ENCODE measurements at regions not wholly inside any gene's neighbourhood (a gene's known extent, or its start where the extent isn't known, plus 50 kb on each side); places are given as distances from the start of the nearest gene placed in this dataset.

DNA sequence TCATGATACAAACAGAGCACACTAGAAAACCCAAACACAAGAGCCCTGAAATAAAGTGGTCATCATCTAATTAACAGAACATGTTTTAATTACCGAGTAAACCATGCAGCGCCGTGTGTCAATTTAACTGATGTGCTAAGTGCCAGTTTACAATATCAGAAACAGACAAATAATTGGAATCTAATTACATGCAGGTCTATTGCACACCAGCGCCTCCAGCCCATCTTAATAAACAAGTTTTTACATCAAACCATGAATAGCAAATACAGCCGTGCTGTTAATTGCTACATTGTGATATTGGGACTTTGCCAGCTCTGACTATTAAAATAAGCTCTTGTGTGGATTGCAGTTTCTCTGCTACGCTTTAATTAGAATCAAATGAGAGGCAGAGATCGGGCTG, 510.2 kb upstream of the MDFIC2 start:
- H3K27ac ChIP-seq (ENCODE audit: low read depth, low read length), result no peak overlapping the region
- no peaks in the 10 kb centered on the region for H3K27me3 ChIP-seq (ENCODE audit: control insufficient read depth in 5 of 5, insufficient read depth in 4 of 5, low read length in 5 of 5)
- no peak overlapping the region for H3K4me3 ChIP-seq (ENCODE audit: low read depth in 1 of 5, low read length in 5 of 5)
- no peaks in the 10 kb centered on the region for H3K36me3 ChIP-seq (ENCODE audit: control insufficient read depth in 5 of 5, insufficient read depth in 5 of 5, low read length in 5 of 5)
- H3K9me3 ChIP-seq (ENCODE audit: control insufficient read depth in 5 of 5, low read length in 5 of 5), result no peaks in the 10 kb centered on the region
- H3K4me1 ChIP-seq (ENCODE audit: control insufficient read depth in 5 of 5, insufficient read depth in 5 of 5, low read length in 5 of 5), result peaks cover 0 to 16% (median 5%) of the 10 kb centered on the region in 5 donors
- no peak overlapping the region for H3K9ac ChIP-seq (ENCODE audit: low read length in 5 of 5)

DNA sequence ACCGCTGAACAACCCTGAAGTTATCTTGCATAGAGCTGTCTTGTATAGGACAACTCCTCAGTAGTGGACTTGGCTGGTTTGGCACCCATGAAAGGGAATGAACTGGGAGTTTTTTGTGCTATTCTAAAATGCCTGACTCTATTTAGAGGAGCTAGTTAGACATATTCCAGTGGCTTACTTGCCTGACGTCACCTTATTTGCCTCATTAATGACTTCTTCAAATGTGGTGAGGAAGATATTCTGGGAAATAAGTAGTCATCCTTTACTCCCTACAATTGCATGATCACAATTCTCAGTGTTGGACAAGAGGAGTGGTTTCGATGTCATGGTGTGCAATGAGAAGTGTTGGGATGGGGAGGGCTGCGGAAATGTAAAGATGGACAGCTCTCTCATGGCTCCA, 509.2 kb upstream of the MDFIC2 start:
- Histone ChIP-seq H3K27me3 (ENCODE audit: control insufficient read depth in 5 of 5, insufficient read depth in 4 of 5, low read length in 5 of 5) (no peaks in the 10 kb centered on the region), H3K36me3 (ENCODE audit: control insufficient read depth in 5 of 5, insufficient read depth in 5 of 5, low read length in 5 of 5) (no peaks in the 10 kb centered on the region), H3K27ac (ENCODE audit: low read depth, low read length) (no peak overlapping the region), H3K4me1 (ENCODE audit: control insufficient read depth in 5 of 5, insufficient read depth in 5 of 5, low read length in 5 of 5) (peaks cover 0 to 16% (median 5%) of the 10 kb centered on the region in 5 donors), H3K9ac (ENCODE audit: low read length in 5 of 5) (no peak overlapping the region), H3K4me3 (ENCODE audit: low read depth in 1 of 5, low read length in 5 of 5) (no peak overlapping the region), H3K9me3 (ENCODE audit: control insufficient read depth in 5 of 5, low read length in 5 of 5) (peaks cover 0 to 3% (median 1%) of the 10 kb centered on the region in 5 donors)

DNA sequence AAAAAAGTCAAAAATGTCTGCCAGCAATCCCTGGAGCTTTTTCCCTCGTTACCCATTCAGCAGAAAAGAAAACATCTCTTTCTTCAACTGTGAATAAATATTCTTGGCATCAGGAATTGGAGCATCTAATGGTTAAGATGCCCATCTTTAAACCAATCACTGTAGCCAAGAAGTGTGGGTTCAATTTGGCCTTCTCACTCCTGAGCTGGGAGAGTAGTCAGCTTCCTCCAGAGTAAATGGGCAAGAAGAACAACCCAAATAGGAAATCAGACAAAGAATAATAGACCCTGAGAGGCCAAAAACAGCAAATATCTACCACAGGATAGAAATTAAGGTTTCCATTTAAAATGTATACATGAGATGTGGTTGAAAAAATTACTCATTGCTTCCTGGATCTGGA, 508.0 kb upstream of the MDFIC2 start:
- no peak overlapping the region for H3K4me3 ChIP-seq (ENCODE audit: low read depth in 1 of 5, low read length in 5 of 5)
- no peak overlapping the region for H3K27ac ChIP-seq (ENCODE audit: low read depth, low read length)
- H3K9me3 ChIP-seq (ENCODE audit: control insufficient read depth in 5 of 5, low read length in 5 of 5), result peaks cover 0 to 5% (median 5%) of the 10 kb centered on the region in 5 donors
- H3K4me1 ChIP-seq (ENCODE audit: control insufficient read depth in 5 of 5, insufficient read depth in 5 of 5, low read length in 5 of 5), result peaks cover 0 to 16% (median 5%) of the 10 kb centered on the region in 5 donors
- H3K9ac ChIP-seq (ENCODE audit: low read length in 5 of 5), result no peak overlapping the region
- no peaks in the 10 kb centered on the region for H3K36me3 ChIP-seq (ENCODE audit: control insufficient read depth in 5 of 5, insufficient read depth in 5 of 5, low read length in 5 of 5)
- no peaks in the 10 kb centered on the region for H3K27me3 ChIP-seq (ENCODE audit: control insufficient read depth in 5 of 5, insufficient read depth in 4 of 5, low read length in 5 of 5)

DNA sequence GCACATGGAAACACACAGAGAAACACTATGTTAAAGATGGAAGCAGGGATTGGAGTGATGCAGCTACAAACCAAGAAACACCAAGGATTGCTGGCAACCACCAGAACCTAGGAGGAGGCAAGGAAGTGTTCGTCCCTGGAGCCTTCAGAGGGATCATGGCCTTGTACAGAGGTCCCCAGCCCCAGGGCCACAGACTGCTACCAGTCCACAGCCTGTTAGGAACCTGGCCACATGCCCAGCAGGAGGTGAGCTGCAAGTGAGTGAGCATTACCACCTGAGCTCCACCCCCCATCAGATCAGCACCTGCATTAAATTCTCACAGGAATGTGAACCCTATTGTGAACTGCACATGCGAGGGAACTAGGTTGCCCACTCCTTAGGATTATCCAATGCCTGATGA, 505.7 kb upstream of the MDFIC2 start:
- H3K27me3 ChIP-seq (ENCODE audit: control insufficient read depth in 5 of 5, insufficient read depth in 4 of 5, low read length in 5 of 5), result no peaks in the 10 kb centered on the region
- H3K4me1 ChIP-seq (ENCODE audit: control insufficient read depth in 5 of 5, insufficient read depth in 5 of 5, low read length in 5 of 5), result peaks cover 0 to 15% (median 0%) of the 10 kb centered on the region in 5 donors
- no peaks in the 10 kb centered on the region for H3K36me3 ChIP-seq (ENCODE audit: control insufficient read depth in 5 of 5, insufficient read depth in 5 of 5, low read length in 5 of 5)
- peaks cover 0 to 5% (median 5%) of the 10 kb centered on the region in 5 donors for H3K9me3 ChIP-seq (ENCODE audit: control insufficient read depth in 5 of 5, low read length in 5 of 5)
- H3K4me3 ChIP-seq (ENCODE audit: low read depth in 1 of 5, low read length in 5 of 5), result no peak overlapping the region
- H3K27ac ChIP-seq (ENCODE audit: low read depth, low read length), result no peak overlapping the region
- H3K9ac ChIP-seq (ENCODE audit: low read length in 5 of 5), result no peak overlapping the region

DNA sequence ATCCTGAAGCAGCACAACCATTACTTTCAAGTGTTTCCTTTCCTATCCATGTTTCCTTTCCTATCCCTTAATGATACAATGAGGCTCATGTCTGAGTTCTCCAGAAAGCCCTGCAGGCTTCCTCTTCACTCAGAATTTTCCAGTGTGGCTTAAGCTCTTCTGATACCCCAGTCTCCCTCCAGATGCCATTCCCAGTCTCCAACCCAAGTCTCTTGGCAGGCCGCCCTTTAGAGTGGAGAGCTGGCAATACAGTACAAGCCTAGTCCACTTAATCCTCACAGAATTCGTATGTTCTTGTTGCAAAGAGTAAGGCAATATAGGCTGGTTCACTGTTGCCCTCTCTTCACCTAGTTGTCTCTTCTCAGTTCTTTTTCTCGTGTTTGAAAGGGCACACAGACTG, 503.9 kb upstream of the MDFIC2 start:
- Histone ChIP-seq H3K27ac (ENCODE audit: low read depth, low read length) (no peak overlapping the region), H3K4me3 (ENCODE audit: low read depth in 1 of 5, low read length in 5 of 5) (no peak overlapping the region), H3K9ac (ENCODE audit: low read length in 5 of 5) (no peak overlapping the region), H3K4me1 (ENCODE audit: control insufficient read depth in 5 of 5, insufficient read depth in 5 of 5, low read length in 5 of 5) (peaks cover 0 to 31% (median 5%) of the 10 kb centered on the region in 5 donors), H3K36me3 (ENCODE audit: control insufficient read depth in 5 of 5, insufficient read depth in 5 of 5, low read length in 5 of 5) (no peaks in the 10 kb centered on the region), H3K9me3 (ENCODE audit: control insufficient read depth in 5 of 5, low read length in 5 of 5) (peaks cover 0 to 5% (median 5%) of the 10 kb centered on the region in 5 donors), H3K27me3 (ENCODE audit: control insufficient read depth in 5 of 5, insufficient read depth in 4 of 5, low read length in 5 of 5) (no peaks in the 10 kb centered on the region)

DNA sequence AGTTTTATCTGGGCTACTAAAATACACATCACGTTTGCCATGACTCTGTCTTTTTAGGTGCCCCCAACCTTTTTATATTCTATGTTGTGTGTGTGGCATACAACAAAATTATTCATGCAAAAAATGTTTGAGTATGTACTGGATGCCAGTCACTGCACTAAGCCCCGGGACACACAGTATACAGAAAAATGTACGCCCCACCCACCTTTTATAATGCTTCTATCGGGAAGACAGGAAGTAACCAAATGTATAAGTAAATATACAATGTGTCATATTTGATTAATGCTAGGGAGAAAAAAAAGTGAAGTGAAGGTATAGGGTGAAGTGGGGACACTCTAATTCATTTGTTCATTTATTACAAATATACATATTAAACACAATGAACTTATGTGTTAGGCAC, 503.4 kb upstream of the MDFIC2 start:
- no peaks in the 10 kb centered on the region for H3K36me3 ChIP-seq (ENCODE audit: control insufficient read depth in 5 of 5, insufficient read depth in 5 of 5, low read length in 5 of 5)
- H3K4me3 ChIP-seq (ENCODE audit: low read depth in 1 of 5, low read length in 5 of 5), result no peak overlapping the region
- no peak overlapping the region for H3K9ac ChIP-seq (ENCODE audit: low read length in 5 of 5)
- peaks cover 0 to 5% (median 5%) of the 10 kb centered on the region in 5 donors for H3K9me3 ChIP-seq (ENCODE audit: control insufficient read depth in 5 of 5, low read length in 5 of 5)
- no peak overlapping the region for H3K27ac ChIP-seq (ENCODE audit: low read depth, low read length)
- H3K27me3 ChIP-seq (ENCODE audit: control insufficient read depth in 5 of 5, insufficient read depth in 4 of 5, low read length in 5 of 5), result no peaks in the 10 kb centered on the region
- H3K4me1 ChIP-seq (ENCODE audit: control insufficient read depth in 5 of 5, insufficient read depth in 5 of 5, low read length in 5 of 5), result peaks cover 0 to 31% (median 5%) of the 10 kb centered on the region in 5 donors

DNA sequence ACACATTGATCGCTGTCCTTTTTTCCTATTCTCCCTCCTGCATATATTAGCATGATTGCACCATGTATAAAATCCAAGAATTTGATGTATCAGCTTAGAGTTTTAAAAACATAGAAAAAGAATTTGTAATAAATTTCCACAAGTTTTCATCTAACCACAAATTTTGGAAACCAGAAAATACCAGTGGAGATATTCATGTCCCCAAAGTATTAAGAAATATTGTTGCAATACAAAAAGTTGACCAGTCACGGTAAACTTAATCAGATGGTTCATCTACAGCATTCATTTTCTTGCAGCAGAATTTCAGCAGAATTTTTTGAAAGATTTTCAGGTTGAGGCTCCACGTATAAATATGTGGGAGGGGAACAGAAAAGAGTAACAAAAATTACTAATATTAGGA, 500.9 kb upstream of the MDFIC2 start:
- Histone ChIP-seq H3K9me3 (ENCODE audit: control insufficient read depth in 5 of 5, low read length in 5 of 5) (peaks cover 0 to 5% (median 5%) of the 10 kb centered on the region in 5 donors), H3K4me1 (ENCODE audit: control insufficient read depth in 5 of 5, insufficient read depth in 5 of 5, low read length in 5 of 5) (peaks cover 0 to 31% (median 5%) of the 10 kb centered on the region in 5 donors), H3K4me3 (ENCODE audit: low read depth in 1 of 5, low read length in 5 of 5) (no peak overlapping the region), H3K9ac (ENCODE audit: low read length in 5 of 5) (no peak overlapping the region), H3K36me3 (ENCODE audit: control insufficient read depth in 5 of 5, insufficient read depth in 5 of 5, low read length in 5 of 5) (no peaks in the 10 kb centered on the region), H3K27ac (ENCODE audit: low read depth, low read length) (no peak overlapping the region), H3K27me3 (ENCODE audit: control insufficient read depth in 5 of 5, insufficient read depth in 4 of 5, low read length in 5 of 5) (no peaks in the 10 kb centered on the region)

DNA sequence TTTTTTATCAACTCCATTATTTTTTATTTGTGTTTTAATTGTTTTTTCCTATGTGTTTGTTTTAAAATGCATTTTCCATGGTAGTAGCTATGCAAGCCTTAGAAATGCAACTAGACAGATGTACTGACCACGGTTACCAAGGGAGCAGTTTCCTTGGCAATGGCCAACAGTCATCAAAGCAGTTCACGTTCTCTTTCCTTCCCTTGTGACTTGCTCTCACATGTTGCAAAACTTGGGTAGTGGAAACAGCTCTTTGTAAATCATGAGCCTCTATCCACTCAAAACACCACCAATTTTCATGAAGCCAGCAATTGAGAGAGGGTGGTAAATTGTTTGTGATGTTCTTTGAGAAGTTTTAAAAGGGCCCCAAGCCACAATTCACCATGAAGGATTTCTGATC, 499.4 kb upstream of the MDFIC2 start:
- Histone ChIP-seq H3K4me1 (ENCODE audit: control insufficient read depth in 5 of 5, insufficient read depth in 5 of 5, low read length in 5 of 5) (peaks cover 0 to 31% (median 5%) of the 10 kb centered on the region in 5 donors), H3K36me3 (ENCODE audit: control insufficient read depth in 5 of 5, insufficient read depth in 5 of 5, low read length in 5 of 5) (no peaks in the 10 kb centered on the region), H3K27me3 (ENCODE audit: control insufficient read depth in 5 of 5, insufficient read depth in 4 of 5, low read length in 5 of 5) (no peaks in the 10 kb centered on the region)

DNA sequence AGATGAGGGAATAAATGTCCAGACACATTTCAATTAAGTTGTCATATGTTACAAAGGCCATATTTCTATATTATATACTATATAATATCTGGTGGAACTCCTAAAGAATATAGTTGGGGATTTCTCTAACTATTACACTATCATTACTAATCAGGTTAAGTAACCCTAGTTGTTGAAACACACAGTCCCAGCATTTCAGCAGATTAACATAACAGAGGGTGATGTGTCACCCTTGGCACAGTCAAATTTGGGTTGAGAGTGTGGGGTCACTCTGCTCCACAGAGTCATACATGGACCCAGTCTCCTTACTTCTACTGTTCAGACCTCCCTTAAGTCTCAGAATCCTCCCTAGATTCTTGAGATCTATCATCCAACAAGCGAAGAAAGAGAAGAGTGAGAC, 496.4 kb upstream of the MDFIC2 start:
- no peak overlapping the region for H3K27ac ChIP-seq (ENCODE audit: low read depth, low read length)
- H3K4me3 ChIP-seq (ENCODE audit: low read depth in 1 of 5, low read length in 5 of 5), result no peak overlapping the region
- H3K4me1 ChIP-seq (ENCODE audit: control insufficient read depth in 5 of 5, insufficient read depth in 5 of 5, low read length in 5 of 5), result peaks cover 0 to 35% (median 5%) of the 10 kb centered on the region in 5 donors
- no peaks in the 10 kb centered on the region for H3K9me3 ChIP-seq (ENCODE audit: control insufficient read depth in 5 of 5, low read length in 5 of 5)
- H3K9ac ChIP-seq (ENCODE audit: low read length in 5 of 5), result no peak overlapping the region
- H3K27me3 ChIP-seq (ENCODE audit: control insufficient read depth in 5 of 5, insufficient read depth in 4 of 5, low read length in 5 of 5), result no peaks in the 10 kb centered on the region
- no peaks in the 10 kb centered on the region for H3K36me3 ChIP-seq (ENCODE audit: control insufficient read depth in 5 of 5, insufficient read depth in 5 of 5, low read length in 5 of 5)

More for the DNA sequence above, 499.4 kb upstream of the MDFIC2 start:
- Histone ChIP-seq H3K9me3 (ENCODE audit: control insufficient read depth in 5 of 5, low read length in 5 of 5) (peaks cover 0 to 5% (median 5%) of the 10 kb centered on the region in 5 donors), H3K27ac (ENCODE audit: low read depth, low read length) (peak overlapping the region; percentile 27), H3K4me3 (ENCODE audit: low read depth in 1 of 5, low read length in 5 of 5) (no peak overlapping the region), H3K9ac (ENCODE audit: low read length in 5 of 5) (no peak overlapping the region)

DNA sequence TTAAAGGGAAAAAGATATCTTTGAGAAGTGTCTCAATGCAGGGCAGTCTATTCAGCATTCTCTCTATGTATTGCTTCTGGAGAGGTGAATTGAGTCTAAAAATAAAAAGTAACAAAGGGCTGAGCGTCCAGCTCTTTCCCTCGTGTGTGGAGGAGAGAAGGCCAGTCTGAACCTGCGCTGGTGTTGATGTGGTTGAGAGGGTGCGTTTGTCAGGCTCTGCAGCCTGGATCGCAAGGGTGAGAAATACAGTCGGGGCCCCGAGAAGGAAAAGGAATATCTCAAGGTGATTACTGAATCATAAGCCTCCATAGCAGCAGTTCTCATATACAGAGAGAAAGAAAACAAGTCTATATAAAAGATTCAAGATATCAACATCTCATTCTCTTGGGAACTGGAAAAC, 494.1 kb upstream of the MDFIC2 start:
- Histone ChIP-seq H3K9ac (ENCODE audit: low read length in 5 of 5) (no peak overlapping the region), H3K27me3 (ENCODE audit: control insufficient read depth in 5 of 5, insufficient read depth in 4 of 5, low read length in 5 of 5) (no peaks in the 10 kb centered on the region)

DNA sequence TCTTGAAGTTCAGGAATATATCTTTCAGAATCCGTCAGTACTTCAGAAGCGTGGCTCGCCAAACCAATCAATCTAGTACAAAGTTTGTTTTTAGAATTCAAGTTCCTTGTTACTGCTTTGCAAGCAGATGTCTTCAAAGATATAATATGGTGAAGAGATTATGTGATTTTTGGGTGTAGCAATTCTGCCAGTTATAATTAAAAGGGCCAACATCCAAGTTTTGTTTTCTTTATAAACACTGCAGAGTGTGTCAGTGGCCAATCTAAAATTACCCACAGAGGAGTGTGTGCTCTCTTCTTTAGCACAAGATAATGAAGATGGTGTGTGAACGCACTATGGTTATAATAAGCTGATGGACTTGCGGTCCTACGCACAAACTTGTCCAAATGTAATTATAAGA, 493.6 kb upstream of the MDFIC2 start:
- Histone ChIP-seq H3K27me3 (ENCODE audit: control insufficient read depth in 5 of 5, insufficient read depth in 4 of 5, low read length in 5 of 5) (no peaks in the 10 kb centered on the region), H3K4me3 (ENCODE audit: low read depth in 1 of 5, low read length in 5 of 5) (no peak overlapping the region), H3K9ac (ENCODE audit: low read length in 5 of 5) (no peak overlapping the region), H3K27ac (ENCODE audit: low read depth, low read length) (no peak overlapping the region), H3K36me3 (ENCODE audit: control insufficient read depth in 5 of 5, insufficient read depth in 5 of 5, low read length in 5 of 5) (no peaks in the 10 kb centered on the region), H3K4me1 (ENCODE audit: control insufficient read depth in 5 of 5, insufficient read depth in 5 of 5, low read length in 5 of 5) (peaks cover 0 to 17% (median 0%) of the 10 kb centered on the region in 5 donors), H3K9me3 (ENCODE audit: control insufficient read depth in 5 of 5, low read length in 5 of 5) (no peaks in the 10 kb centered on the region)

More for the DNA sequence above, 494.1 kb upstream of the MDFIC2 start:
- H3K4me1 ChIP-seq (ENCODE audit: control insufficient read depth in 5 of 5, insufficient read depth in 5 of 5, low read length in 5 of 5), result peaks cover 0 to 19% (median 0%) of the 10 kb centered on the region in 5 donors
- H3K9me3 ChIP-seq (ENCODE audit: control insufficient read depth in 5 of 5, low read length in 5 of 5), result no peaks in the 10 kb centered on the region
- H3K4me3 ChIP-seq (ENCODE audit: low read depth in 1 of 5, low read length in 5 of 5), result no peak overlapping the region
- no peaks in the 10 kb centered on the region for H3K36me3 ChIP-seq (ENCODE audit: control insufficient read depth in 5 of 5, insufficient read depth in 5 of 5, low read length in 5 of 5)
- H3K27ac ChIP-seq (ENCODE audit: low read depth, low read length), result no peak overlapping the region
